HG03175 (cell line): ENCODE measurements at regions not wholly inside any gene's neighbourhood (a gene's known extent, or its start where the extent isn't known, plus 50 kb on each side); places are given as distances from the start of the nearest gene placed in this dataset.

Experiments
- ATAC-seq: cut with Tn5 transposase; IDR thresholded peaks from one replicate; pipeline ENCODE4 v1.9.1; 2021; ENCODE audit warnings: mild to moderate bottlenecking, moderate library complexity; ENCODE audit not compliant: unreplicated experiment

- ATAC-seq, result no peak
Observed at GRCh38 chr10:61319386-61320256, 133.6 kb downstream of the TMEM26 start.

GRCh38 chr10:61318429-61318828 is 134.8 kb downstream of the TMEM26 start:
- ATAC-seq, result no peak

- ATAC-seq, result no peak
Observed at GRCh38 chr10:61317706-61318105, 135.5 kb downstream of the TMEM26 start.

GRCh38 chr10:61316676-61317265 is 136.4 kb downstream of the TMEM26 start:
- ATAC-seq, result no peak

GRCh38 chr10:61314273-61314672 is 138.9 kb downstream of the TMEM26 start:
- ATAC-seq, result no peak

- ATAC-seq, result no peak
Observed at GRCh38 chr10:61313460-61313859, 139.7 kb downstream of the TMEM26 start.

GRCh38 chr10:61304746-61305145 is 148.4 kb downstream of the TMEM26 start:
- ATAC-seq, result no peak

- ATAC-seq, result no peak
Observed at GRCh38 chr10:61302124-61302523, 151.1 kb downstream of the TMEM26 start.

GRCh38 chr10:61301575-61301974 is 151.6 kb downstream of the TMEM26 start:
- ATAC-seq, result no peak

GRCh38 chr10:61299841-61300240 is 153.3 kb downstream of the TMEM26 start:
- ATAC-seq, result no peak

- ATAC-seq, result no peak
Observed at GRCh38 chr10:61299156-61299555, 154.0 kb downstream of the TMEM26 start.

GRCh38 chr10:61298194-61298593 is 155.0 kb downstream of the TMEM26 start:
- no peak for ATAC-seq

- no peak for ATAC-seq
Observed at GRCh38 chr10:61296161-61296560, 157.0 kb downstream of the TMEM26 start.

- no peak for ATAC-seq
Observed at GRCh38 chr10:61294131-61294530, 159.1 kb downstream of the TMEM26 start.

GRCh38 chr10:61289813-61290212 is 163.4 kb downstream of the TMEM26 start:
- ATAC-seq, result no peak

GRCh38 chr10:61286686-61287085 is 166.5 kb downstream of the TMEM26 start:
- ATAC-seq, result peak; percentile 100

- ATAC-seq, result no peak
Observed at GRCh38 chr10:61285749-61286148, 167.4 kb downstream of the TMEM26 start.

- no peak for ATAC-seq
Observed at GRCh38 chr10:61284222-61284890, 168.8 kb downstream of the TMEM26 start.

- ATAC-seq, result no peak
Observed at GRCh38 chr10:61283481-61284221, 169.5 kb downstream of the TMEM26 start.

- ATAC-seq, result no peak
Observed at GRCh38 chr10:61283066-61283465, 170.1 kb downstream of the TMEM26 start.

GRCh38 chr10:61280303-61280702 is 172.9 kb downstream of the TMEM26 start:
- ATAC-seq, result no peak
